ENCODE measurements at regions not wholly inside any gene's neighbourhood (a gene's known extent, or its start where the extent isn't known, plus 50 kb on each side); places are given as distances from the start of the nearest gene placed in this dataset.
A peak's percentile ranks its signal among the peaks of the same experiment; 100 is the strongest.
"Not testable (repeated sequence)": the region's sequence is repeated elsewhere in the genome, so short reads cannot be mapped to it uniquely, and the experiment has no call there.

GRCh38 chr19:200203-200602 is 91.0 kb downstream of the PLPP2 start:
- DNase-seq: peak in 2 of 7 donors; percentile 5 to 7
- H3K36me3 ChIP-seq (replicated peaks in 1 of 2); H3K27me3 ChIP-seq; H3K4me3 ChIP-seq; intact Hi-C loops (cut with DNase I); H3K4me1 ChIP-seq (replicated peaks in 1 of 2); H3K9me3 ChIP-seq (replicated peaks in 1 of 3); H3K27ac ChIP-seq: not testable (repeated sequence)
- WGBS, 4 donors: 83 to 93% (median 87%) methylated on average over 4 to 9 of the region's 20 CpGs; no CpG with 5 or more reads in 1 of the 4 donors

Data from adrenal gland (tissue), 9 donors.